ENCODE measurements at regions not wholly inside any gene's neighbourhood (a gene's known extent, or its start where the extent isn't known, plus 50 kb on each side); places are given as distances from the start of the nearest gene placed in this dataset.
"Not testable (repeated sequence)": the region's sequence is repeated elsewhere in the genome, so short reads cannot be mapped to it uniquely, and the experiment has no call there.

- DNase-seq (ENCODE audit: low spot score) = peak; percentile 67
These were observed 202.9 kb downstream of the RPS24 start for GRCh38 chr10:78236416-78237015.

GRCh38 chr10:78237951-78238350 lies 204.3 kb downstream of the RPS24 start:
- DNase-seq (ENCODE audit: low spot score) = not testable (repeated sequence)

- no peak for DNase-seq (ENCODE audit: low spot score)
These were observed 213.6 kb downstream of the RPS24 start for GRCh38 chr10:78247266-78247665.

DNA sequence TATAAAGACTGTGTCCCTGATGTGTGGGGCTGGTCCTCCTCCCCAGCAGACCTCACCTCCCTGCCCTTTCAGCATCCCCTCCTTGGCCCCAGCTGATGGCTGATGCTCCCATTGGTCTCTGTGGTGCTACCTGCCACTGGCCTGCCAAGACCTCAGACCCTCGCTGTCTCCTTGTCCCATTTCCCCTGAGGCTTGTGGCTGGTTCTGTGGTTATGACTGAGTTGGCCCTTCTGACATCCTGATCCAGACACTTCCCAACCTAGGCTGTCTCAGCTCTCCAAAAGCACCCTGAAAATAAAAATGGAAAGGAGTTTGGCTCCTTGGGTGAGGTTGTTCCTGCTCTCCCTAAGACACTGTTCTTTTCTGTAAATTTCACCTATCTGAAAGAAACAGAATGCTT lies 214.2 kb downstream of the RPS24 start:
- no peak for DNase-seq (ENCODE audit: low spot score)

- DNase-seq (ENCODE audit: low spot score) = no peak
These were observed 215.2 kb downstream of the RPS24 start for GRCh38 chr10:78248651-78249464.

DNA sequence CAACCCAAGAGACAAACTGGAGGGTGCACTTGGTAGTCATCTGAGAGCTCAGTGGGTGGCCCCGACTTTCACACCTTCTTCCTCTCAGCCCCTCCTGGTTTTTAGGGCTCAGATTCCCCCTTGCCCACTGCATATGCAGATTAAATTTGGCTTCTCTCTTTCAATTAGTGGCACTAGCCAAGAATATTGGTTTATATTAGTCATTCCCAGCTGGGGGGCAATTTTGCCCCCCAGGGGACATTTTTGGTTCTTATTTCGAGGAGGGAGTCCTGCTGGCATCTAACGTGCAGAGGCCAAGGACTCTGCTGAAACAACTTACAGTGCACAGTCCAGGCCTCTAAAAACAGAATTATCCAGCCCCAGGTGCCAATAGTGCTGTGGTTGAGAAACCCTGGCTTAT lies 216.0 kb downstream of the RPS24 start:
- no peak for DNase-seq (ENCODE audit: low spot score)

GRCh38 chr10:78250313-78251015 lies 216.8 kb downstream of the RPS24 start:
- DNase-seq (ENCODE audit: low spot score) = no peak

DNA sequence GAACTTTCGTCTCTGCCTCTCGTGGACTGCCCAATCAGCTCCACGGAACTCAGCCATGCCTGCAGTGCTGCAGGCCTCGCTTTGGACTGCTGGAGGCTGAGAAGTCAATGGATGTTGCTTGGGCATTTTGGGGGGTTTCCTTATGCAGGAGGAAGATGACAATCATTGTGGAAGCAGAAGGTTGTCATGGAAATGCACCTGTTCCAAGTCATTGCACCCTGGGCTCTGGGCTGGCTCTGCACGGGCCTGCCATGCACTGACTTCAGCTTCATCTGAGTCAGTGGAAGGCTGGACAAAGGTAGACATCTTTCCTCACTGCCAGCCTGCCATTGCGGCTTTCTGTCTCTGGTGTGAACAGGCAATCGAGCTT lies 217.3 kb downstream of the RPS24 start:
- DNase-seq (ENCODE audit: low spot score) = no peak

DNA sequence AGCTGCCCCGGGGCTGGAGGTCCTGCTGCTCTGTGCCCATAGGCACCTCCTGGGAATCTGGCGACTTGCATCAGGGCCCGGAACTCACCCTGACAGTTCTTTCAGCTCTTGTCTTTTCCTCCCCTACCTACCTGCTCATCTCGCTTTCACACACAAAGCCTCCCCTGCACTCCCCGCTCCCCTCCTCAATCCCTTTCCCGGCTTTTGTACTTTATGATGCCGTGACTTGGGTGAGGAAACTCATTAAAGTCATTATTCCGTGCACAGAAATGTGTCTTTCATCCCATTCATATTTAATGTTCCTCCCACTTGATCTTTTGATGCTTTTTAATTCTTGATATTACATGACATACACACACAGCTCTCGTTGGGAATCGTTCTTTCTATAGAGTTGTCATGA lies 218.6 kb downstream of the RPS24 start:
- DNase-seq (ENCODE audit: low spot score) = no peak

DNA sequence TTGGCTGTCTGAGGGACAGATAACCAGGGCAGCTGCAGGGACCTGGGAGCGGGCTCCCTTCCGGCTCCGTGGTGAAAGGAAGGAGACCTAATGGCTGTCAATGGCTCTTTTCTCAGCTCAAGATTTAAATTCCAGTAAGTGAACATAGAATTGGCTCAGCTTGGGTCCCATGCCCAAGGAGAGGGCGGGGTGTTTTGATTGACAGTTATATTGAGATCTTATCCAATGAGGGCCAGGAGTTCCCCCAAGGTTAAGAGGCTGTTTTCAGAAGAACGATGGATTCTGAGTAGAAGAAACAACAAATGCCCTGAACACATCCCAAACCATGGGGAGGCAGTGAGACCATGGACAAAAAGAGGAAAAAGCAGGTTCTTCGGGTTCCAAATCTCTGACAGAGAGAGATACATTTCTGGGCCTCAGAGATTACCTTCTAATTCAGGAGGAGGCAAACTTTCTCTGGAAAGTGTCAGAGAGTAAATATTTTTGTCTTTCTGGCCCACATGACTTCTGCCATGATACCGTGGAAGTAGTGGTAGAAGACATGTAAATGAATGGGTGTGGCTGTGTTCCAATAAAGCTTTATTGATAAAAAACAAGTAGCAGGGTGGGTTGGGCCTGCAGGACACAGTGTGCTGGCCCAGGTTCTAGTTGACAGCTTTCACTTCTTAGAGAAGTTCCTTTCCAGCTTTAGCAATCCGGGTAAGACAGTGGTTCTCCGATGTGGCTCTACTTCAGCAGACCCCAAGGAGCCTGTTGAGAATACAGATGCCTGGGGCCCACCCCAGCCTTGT lies 219.6 kb downstream of the RPS24 start:
- DNase-seq (ENCODE audit: low spot score) = no peak

DNA sequence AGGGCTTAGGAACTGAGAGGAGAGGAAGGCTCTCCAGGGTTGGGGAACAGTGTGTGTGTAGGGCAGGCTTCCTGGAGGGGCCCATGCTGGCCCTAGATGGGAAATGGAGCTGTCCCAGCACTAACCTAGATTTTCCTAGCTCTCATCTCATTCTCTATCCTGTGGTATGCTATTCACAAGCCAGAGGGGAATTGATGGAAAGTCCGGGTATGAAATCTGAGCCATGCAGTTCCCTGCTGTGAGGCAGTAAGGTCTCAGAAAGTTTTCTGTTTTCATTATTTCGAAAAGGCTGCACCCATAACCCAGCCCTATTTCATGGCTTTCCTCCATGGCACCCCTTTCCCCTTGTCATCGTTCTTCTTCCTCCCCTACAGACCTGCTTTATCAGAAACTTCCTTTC lies 220.3 kb downstream of the RPS24 start:
- no peak for DNase-seq (ENCODE audit: low spot score)

- no peak for DNase-seq (ENCODE audit: low spot score)
These were observed 221.6 kb downstream of the RPS24 start for GRCh38 chr10:78255214-78255613.

- no peak for DNase-seq (ENCODE audit: low spot score)
These were observed 222.4 kb downstream of the RPS24 start for GRCh38 chr10:78255796-78256638.

- no peak for DNase-seq (ENCODE audit: low spot score)
These were observed 224.8 kb downstream of the RPS24 start for GRCh38 chr10:78258323-78259030.

DNA sequence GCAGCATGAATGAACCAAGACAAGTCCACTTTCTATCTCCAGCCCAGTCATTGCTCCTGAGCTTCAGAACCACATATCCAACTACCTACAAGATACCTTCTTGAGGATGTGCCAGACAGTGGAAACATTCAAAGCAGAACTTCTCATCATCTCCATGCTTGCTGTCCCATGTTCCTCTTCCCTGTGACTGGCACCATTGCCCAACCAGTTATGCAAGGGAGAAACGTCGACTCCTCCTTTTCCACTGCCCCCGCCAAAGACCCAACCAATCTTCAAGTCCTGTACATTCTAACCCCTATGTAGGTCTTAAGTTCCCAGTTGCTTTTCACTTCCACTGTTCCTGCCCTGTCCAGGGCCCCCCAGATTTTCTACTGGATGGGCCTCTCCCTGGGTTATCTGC lies 225.7 kb downstream of the RPS24 start:
- no peak for DNase-seq (ENCODE audit: low spot score)

DNA sequence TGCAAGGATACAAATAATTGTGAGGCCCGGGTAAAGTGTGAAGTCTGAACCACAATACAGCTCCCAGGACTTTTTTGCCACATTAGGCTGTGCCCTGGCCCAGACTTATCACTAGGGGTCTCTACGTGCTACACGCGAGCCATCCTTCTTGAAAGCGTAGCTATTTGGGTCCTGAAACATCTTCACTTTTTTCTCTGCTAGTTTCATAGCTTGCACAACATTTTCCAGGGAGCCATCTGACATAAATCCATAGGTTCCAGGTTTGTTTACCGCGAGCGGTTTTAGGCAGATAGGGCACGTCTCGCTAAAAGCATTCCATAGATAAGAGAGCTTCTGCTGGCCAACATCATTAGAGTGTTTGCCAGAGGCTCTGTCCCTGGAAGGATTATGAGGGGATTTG lies 226.5 kb downstream of the RPS24 start:
- DNase-seq (ENCODE audit: low spot score) = no peak

DNA sequence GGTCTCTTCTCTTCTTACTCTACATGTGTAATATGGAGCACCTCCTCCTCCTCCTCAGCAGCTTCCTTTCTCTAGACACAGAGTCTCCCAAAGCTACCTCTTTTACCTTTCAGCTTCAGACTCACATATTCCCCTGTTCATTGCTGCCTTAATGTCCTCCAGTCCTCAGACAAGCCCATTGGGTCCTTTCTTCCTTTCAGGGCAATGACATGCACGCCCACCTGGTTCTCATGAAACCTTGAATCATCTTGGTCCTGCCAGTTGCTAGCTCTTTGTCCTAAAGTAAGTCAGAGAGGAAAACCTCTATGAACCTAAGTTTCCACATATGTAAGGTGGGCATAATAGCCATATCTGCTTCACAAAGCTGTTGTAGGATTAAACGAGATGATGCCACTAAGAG lies 227.0 kb downstream of the RPS24 start:
- DNase-seq (ENCODE audit: low spot score) = no peak

- DNase-seq (ENCODE audit: low spot score) = no peak
These were observed 227.6 kb downstream of the RPS24 start for GRCh38 chr10:78261291-78261690.

GRCh38 chr10:78262860-78263259 lies 229.2 kb downstream of the RPS24 start:
- DNase-seq (ENCODE audit: low spot score) = no peak

- no peak for DNase-seq (ENCODE audit: low spot score)
These were observed 229.9 kb downstream of the RPS24 start for GRCh38 chr10:78263521-78263988.
